ENCODE measurements at regions not wholly inside any gene's neighbourhood (a gene's known extent, or its start where the extent isn't known, plus 50 kb on each side); places are given as distances from the start of the nearest gene placed in this dataset.

DNA sequence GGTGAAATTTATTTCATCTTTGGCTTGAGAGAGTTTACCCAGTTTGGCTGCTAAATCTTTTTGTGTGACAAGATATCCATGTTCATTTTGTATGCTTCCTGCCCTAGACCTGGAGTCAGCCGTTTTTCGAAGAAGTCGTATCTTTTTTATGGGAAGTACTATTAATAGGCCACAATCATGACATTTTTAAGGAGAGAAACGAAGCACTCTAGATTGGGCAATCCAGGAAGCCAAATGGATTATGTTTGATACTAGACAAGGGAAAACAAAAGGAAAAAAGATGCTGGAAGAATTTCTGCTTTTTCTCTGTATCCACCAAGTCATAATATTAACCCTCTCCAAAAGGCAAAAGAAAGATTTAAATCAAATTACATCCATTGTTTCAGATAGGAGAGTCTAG lies 214.6 kb downstream of the HDGFL1 start:
- intact Hi-C loops (cut with micrococcal nuclease) = no loop called here
- TF ChIP-seq, protein P1, sequence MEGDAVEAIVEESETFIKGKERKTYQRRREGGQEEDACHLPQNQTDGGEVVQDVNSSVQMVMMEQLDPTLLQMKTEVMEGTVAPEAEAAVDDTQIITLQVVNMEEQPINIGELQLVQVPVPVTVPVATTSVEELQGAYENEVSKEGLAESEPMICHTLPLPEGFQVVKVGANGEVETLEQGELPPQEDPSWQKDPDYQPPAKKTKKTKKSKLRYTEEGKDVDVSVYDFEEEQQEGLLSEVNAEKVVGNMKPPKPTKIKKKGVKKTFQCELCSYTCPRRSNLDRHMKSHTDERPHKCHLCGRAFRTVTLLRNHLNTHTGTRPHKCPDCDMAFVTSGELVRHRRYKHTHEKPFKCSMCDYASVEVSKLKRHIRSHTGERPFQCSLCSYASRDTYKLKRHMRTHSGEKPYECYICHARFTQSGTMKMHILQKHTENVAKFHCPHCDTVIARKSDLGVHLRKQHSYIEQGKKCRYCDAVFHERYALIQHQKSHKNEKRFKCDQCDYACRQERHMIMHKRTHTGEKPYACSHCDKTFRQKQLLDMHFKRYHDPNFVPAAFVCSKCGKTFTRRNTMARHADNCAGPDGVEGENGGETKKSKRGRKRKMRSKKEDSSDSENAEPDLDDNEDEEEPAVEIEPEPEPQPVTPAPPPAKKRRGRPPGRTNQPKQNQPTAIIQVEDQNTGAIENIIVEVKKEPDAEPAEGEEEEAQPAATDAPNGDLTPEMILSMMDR (IDR thresholded peaks at IDR 0.05) = no peak
- no peaks in the 10 kb centered on the region for H3K27me3 Mint-ChIP-seq
- DNase-seq (no peak), ATAC-seq (ENCODE audit: low read depth) (no peak)
- H3K27ac Mint-ChIP-seq = no peak overlapping the region
- H3K36me3 Mint-ChIP-seq (ENCODE audit: low read depth) = no peaks in the 10 kb centered on the region
- ChIA-PET POLR2A (no interaction called here), CTCF (no interaction called here)
- H3K9me3 Mint-ChIP-seq = peaks cover 10% of the 10 kb centered on the region
- H3K4me3 Mint-ChIP-seq = no peak overlapping the region
- H3K4me1 Mint-ChIP-seq = no peaks in the 10 kb centered on the region

DNA sequence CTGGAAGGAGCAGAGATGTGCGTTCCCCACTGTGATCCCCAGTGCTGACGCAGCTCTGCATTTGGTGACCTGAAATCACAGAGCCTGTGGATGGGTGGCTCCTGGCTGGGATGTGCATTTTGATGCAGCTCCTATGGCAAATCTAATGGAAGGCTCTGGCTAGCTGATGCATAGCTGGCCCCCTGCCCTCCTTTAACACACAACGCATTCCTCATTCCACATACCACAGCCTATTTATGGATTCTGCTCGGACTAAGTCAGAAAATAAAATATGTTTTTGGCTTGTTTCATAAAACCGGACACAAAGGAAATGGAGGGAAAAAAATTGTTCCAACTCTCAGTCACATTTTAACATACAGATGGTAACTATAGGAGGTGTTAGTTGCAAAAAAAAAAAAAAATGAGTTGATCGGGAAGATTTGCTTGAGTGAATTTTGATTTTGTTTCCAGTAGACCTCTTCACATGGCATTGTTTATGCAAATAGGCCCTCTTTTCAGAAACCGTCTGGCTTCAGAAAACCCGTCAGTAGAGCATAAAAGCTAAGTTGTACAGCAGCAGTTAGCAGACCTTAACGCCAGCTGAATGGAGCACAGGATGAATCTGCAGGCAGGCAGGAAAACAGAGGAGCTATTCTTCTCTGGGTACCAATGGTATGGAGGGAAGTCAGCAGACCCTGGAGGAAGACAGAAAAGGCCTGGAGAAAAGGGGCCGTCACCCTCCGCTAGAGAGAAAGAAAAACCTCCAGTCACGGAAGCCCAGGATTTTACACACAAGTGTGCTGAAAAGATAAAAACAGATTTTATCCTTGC lies 215.4 kb downstream of the HDGFL1 start:
- H3K27ac Mint-ChIP-seq = no peak overlapping the region
- CTCF ChIA-PET = interaction anchor here (0.7 kb wide), 1 partner anchor 85 kb away, joined by 3 read pairs; no protein-coding TSS in a partner anchor
- no peak overlapping the region for H3K4me3 Mint-ChIP-seq
- ATAC-seq (ENCODE audit: low read depth) (no peak), DNase-seq (no peak)
- POLR2A ChIA-PET = no interaction called here
- TF ChIP-seq, protein P1 (IDR thresholded peaks at IDR 0.05) = no peak
- intact Hi-C loops (cut with micrococcal nuclease) = no loop called here
- H3K4me1 Mint-ChIP-seq = no peaks in the 10 kb centered on the region
- peaks cover 9% of the 10 kb centered on the region for H3K9me3 Mint-ChIP-seq
- no peaks in the 10 kb centered on the region for H3K27me3 Mint-ChIP-seq
- H3K36me3 Mint-ChIP-seq (ENCODE audit: low read depth) = no peaks in the 10 kb centered on the region

DNA sequence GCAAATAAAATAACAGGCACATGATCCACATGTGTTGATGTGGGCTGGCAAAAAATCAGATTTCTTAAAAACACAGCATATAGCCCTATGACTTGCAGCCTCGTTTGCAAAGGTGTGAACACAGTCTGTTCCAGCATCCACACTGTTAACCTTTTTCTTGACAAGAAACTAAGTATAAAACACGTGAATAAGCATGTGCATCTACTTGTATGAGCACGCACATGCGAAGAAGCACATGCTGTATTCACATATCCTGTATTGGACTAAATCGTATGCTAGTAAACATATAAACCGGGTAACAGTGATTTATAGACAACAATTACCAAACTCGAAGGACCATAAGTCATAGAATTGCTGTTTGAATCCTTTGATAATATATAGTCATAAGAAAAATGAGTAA lies 218.7 kb downstream of the HDGFL1 start:
- TF ChIP-seq, protein P1 (IDR thresholded peaks at IDR 0.05) = no peak
- no peak for DNase-seq
- intact Hi-C loops (cut with micrococcal nuclease) = no loop called here
- no peak for ATAC-seq (ENCODE audit: low read depth)
- no peaks in the 10 kb centered on the region for H3K36me3 Mint-ChIP-seq (ENCODE audit: low read depth)
- H3K4me1 Mint-ChIP-seq = no peaks in the 10 kb centered on the region
- H3K4me3 Mint-ChIP-seq = no peak overlapping the region
- CTCF ChIA-PET = no interaction called here
- H3K27me3 Mint-ChIP-seq = no peaks in the 10 kb centered on the region
- POLR2A ChIA-PET = no interaction called here
- no peak overlapping the region for H3K27ac Mint-ChIP-seq
- H3K9me3 Mint-ChIP-seq = peaks cover 4% of the 10 kb centered on the region

DNA sequence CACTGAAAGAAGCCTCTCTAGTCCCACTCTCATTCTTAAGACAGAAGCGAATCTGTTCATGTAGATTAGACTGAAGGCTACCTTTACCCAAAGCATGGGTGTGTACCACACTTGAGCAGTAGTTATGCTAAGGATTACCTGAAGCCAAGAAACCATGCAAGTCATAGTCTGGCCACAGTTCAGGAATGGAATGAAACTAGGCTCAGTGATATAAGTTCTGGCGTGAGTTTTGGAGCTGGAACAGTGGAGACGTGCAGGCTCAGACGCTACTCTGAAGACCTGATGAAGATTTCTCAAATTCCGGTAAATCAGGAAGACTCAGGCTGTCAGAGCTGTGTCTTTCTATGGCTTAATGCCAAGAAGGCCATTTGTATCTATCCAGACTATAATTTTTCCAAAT lies 219.9 kb downstream of the HDGFL1 start:
- intact Hi-C loops (cut with micrococcal nuclease) = no loop called here
- no peak overlapping the region for H3K27ac Mint-ChIP-seq
- TF ChIP-seq, protein P1 (IDR thresholded peaks at IDR 0.05) = no peak
- H3K27me3 Mint-ChIP-seq = no peaks in the 10 kb centered on the region
- peaks cover 12% of the 10 kb centered on the region for H3K9me3 Mint-ChIP-seq
- ATAC-seq (ENCODE audit: low read depth) (no peak), DNase-seq (no peak)
- H3K4me1 Mint-ChIP-seq = no peaks in the 10 kb centered on the region
- POLR2A ChIA-PET = no interaction called here
- no peak overlapping the region for H3K4me3 Mint-ChIP-seq
- CTCF ChIA-PET = no interaction called here
- no peaks in the 10 kb centered on the region for H3K36me3 Mint-ChIP-seq (ENCODE audit: low read depth)

DNA sequence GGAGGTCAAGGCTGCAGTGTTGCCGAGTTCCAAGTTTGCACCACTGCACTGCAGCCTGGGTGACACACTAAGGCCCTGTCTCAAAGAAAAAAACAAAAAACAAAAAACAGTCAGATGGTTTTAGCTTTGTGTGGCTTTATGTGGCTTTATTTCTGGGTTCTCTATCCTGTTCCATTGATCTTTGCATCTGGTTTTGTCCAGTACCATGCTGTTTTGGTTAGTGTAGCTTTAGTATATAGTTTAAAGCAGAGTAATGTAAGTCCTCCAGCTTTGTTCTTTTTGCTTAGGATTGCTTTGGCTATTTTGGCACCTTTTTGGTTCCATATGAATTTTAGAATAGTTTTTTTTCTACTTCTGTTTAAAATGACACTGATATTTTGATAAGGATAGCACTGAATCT lies 225.5 kb downstream of the HDGFL1 start:
- H3K9me3 Mint-ChIP-seq = peaks cover 19% of the 10 kb centered on the region
- POLR2A ChIA-PET = no interaction called here
- H3K27ac Mint-ChIP-seq = no peak overlapping the region
- H3K4me3 Mint-ChIP-seq = no peak overlapping the region
- no peaks in the 10 kb centered on the region for H3K36me3 Mint-ChIP-seq (ENCODE audit: low read depth)
- H3K27me3 Mint-ChIP-seq = no peaks in the 10 kb centered on the region
- CTCF ChIA-PET = no interaction called here
- intact Hi-C loops (cut with micrococcal nuclease) = no loop called here
- ATAC-seq (ENCODE audit: low read depth) (no peak), DNase-seq (no peak)
- TF ChIP-seq, protein P1 (IDR thresholded peaks at IDR 0.05) = no peak
- H3K4me1 Mint-ChIP-seq = no peaks in the 10 kb centered on the region
